ENCODE measurements at regions not wholly inside any gene's neighbourhood (a gene's known extent, or its start where the extent isn't known, plus 50 kb on each side); places are given as distances from the start of the nearest gene placed in this dataset.

DNA sequence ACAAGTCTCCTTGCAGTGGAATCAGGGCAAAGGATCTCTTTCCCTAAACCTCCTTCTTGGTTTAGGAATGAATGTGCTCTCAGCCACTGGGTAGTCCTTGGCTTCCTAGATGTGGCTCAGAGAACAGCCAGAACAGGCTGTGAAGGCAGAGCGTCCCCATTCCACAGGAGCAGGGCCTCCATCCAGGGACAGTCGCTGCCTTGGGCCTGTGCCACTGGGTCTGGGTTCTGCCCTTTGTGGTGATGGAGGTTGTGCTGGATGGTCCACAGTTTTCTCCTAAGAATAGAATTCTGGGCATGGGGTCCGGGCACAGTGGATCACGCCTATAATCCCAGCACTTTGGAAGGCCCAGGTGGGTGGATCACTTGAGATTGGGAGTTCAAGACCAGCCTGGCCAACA is 516.5 kb upstream of the RAB6C start:
- TF ChIP-seq, protein P1, sequence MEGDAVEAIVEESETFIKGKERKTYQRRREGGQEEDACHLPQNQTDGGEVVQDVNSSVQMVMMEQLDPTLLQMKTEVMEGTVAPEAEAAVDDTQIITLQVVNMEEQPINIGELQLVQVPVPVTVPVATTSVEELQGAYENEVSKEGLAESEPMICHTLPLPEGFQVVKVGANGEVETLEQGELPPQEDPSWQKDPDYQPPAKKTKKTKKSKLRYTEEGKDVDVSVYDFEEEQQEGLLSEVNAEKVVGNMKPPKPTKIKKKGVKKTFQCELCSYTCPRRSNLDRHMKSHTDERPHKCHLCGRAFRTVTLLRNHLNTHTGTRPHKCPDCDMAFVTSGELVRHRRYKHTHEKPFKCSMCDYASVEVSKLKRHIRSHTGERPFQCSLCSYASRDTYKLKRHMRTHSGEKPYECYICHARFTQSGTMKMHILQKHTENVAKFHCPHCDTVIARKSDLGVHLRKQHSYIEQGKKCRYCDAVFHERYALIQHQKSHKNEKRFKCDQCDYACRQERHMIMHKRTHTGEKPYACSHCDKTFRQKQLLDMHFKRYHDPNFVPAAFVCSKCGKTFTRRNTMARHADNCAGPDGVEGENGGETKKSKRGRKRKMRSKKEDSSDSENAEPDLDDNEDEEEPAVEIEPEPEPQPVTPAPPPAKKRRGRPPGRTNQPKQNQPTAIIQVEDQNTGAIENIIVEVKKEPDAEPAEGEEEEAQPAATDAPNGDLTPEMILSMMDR (IDR thresholded peaks at IDR 0.05; ENCODE audit: low read depth, low read length): no peak
- TF ChIP-seq EZH2phosphoT487 (IDR thresholded peaks at IDR 0.05; ENCODE audit: low read depth): no peak
